HG03039 (cell line): ENCODE measurements at regions not wholly inside any gene's neighbourhood (a gene's known extent, or its start where the extent isn't known, plus 50 kb on each side); places are given as distances from the start of the nearest gene placed in this dataset.

ENCODE experiments used
- ATAC-seq: cut with Tn5 transposase; IDR thresholded peaks from one replicate; pipeline ENCODE4 v1.9.1; 2021; ENCODE audit warnings: mild to moderate bottlenecking, moderate library complexity; ENCODE audit not compliant: unreplicated experiment

DNA sequence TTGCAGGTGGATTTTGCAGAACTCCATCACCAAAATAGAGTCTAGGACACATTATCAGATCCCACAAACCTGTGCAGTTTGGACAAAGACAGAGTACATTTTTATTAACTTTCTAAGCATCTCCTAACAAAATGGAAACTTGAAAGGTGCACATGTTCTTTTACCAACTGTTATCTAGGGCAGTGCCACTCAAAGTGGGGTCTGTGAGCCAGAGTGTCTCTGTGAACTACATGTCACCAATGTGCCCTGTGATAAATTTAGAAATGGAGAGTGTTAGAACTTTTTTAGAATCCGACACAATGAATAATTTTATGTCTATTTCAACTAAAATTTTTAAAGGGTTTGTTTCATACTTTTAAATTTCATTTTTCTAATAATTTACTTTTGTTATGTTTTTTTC is 68.4 kb upstream of the TMC3 start:
- no peak for ATAC-seq

DNA sequence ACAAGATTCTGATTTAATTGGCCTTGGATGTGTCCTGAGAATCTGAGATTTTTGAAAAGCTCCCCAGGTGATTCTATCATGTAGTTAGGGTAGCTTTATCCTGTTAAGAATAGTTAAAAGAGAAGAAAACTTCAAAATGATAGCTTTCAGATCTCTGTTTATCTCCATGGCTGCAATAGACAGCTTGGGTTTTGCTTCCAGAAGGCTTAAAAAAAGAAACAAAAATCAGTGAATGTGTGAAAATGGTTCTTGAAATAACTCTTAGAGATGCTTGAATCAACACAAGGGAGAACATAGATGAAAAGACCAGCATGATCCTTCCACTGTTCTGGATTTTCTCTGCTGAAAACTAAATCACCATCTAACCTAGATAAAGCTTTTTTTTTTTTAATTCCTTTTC is 60.8 kb upstream of the TMC3 start:
- no peak for ATAC-seq

DNA sequence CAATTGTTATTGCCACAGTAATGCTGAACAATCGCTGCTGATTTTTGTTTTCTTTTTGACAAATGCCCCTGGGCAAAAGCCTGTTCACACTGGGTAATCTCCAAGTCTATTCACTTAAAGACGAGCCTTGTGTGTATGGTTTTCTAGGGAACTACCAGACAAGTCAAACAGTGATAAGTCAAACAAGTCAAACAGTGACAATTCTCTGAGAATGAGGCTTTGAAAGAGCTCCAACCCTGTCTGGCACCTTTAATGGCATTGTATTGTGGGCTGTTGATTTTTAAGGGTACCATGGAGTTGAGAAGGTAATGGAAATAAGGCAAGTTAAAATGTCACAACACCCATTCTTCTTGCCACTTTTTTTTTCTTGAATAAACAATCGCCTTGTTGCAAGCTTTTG is 59.4 kb upstream of the TMC3 start:
- no peak for ATAC-seq

DNA sequence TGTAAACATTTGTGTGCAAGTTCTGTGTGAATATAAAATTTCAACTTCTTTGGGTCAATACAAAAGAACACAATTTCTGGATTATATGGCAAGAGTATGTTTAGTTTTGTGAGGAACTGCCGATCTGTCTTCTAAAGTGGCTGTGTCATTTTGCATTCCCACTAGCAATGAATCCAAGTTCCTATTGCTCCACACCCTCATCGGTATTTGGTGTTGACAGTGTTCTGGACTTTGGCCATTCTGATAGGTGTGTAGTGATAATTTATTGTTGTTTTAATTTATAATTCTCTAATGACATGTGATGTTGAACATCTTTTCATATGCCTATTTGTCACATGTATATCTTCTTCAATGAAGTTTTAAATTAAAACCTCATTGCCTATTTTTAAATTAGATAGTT is 58.2 kb upstream of the TMC3 start:
- no peak for ATAC-seq

DNA sequence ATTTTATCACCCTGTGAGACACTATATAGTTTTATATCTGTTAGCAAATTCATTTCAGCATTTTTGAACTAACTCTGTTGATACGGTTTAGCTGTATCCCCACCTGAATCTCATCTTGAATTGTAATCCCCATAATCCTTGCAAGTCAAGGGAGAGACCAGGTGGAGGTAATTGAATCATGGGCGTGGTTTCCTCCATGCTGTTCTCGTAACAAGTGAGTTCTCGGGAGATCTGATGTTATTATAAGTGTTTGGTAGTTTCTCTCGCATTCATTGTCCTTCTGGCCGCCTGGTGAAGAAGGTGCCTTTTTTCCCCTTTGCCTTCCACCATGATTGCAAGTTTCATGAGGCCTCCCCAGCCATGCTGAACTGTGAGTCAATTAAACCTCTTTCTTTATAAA is 53.2 kb upstream of the TMC3 start:
- no peak for ATAC-seq

DNA sequence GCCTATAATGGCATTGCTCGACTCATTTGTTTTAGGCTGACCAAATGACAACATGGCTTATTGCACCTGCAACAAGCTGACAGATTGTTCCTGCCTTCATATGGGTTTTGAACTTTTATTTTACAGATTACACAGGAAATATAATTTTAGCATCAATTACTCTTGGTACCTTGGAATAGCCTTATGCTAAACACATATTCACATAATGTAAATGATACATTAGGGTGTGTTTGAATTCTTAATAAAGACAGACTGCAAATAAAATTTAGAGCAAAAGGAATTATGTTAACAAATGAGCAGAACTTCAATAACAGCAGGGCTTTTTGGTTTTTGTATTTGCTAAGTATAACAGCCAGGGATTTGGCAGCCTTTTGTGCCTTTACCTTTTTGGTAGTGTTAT is 51.9 kb upstream of the TMC3 start:
- ATAC-seq, result no peak
